IMR-90 (cell line): ENCODE measurements at regions not wholly inside any gene's neighbourhood (a gene's known extent, or its start where the extent isn't known, plus 50 kb on each side); places are given as distances from the start of the nearest gene placed in this dataset.

Experiments used
- ATAC-seq: fragments of 200-7000 bp; cut with Tn5 transposase; 2 replicates; pipeline ENCODE4 v1.9.1; 2020; ENCODE audit warnings: low read depth, mild to moderate bottlenecking, moderate library complexity
- BruUV-seq: library from RNA; stranded (reverse); fragments of 400-500 nt; replicated peaks from 2 replicates; lab custom pipeline; 2021; lab: Mats Ljungman, UMichigan
- CTCF ChIA-PET: fragments of 300-600 bp; formaldehyde crosslinking; extraction: SDS; loops from one replicate; lab custom pipeline; 2021; ENCODE audit warnings: antibody characterized with exemption; lab: Yijun Ruan, JAX
- POLR2A ChIA-PET: fragments of 300-600 bp; sonication (Branson Sonifier 250); formaldehyde crosslinking; loops from one replicate; lab custom pipeline; 2022; ENCODE audit warnings: antibody characterized with exemption; ENCODE audit not compliant: unreplicated experiment; lab: Charles Lee
- DNase-seq: peaks from one replicate; pipeline ENCODE4 v3.0.0; 2013
- H2AFZ ChIP-seq: replicated peaks from 2 replicates; pipeline ENCODE3; 2013; ENCODE audit warnings: low read length, mild to moderate bottlenecking; ENCODE audit not compliant: poor library complexity
- H2AK5ac ChIP-seq: 2 replicates; pipeline ENCODE4 v1.6.1; 2013; ENCODE audit warnings: low read depth, low read length, inconsistent platforms
- H2AK9ac ChIP-seq: replicated peaks from 2 replicates; pipeline ENCODE3; 2013; ENCODE audit warnings: mild to moderate bottlenecking, low read depth, low read length, moderate library complexity; ENCODE audit not compliant: poor library complexity
- H2BK120ac ChIP-seq: 2 replicates; pipeline ENCODE4 v1.6.1; 2013; ENCODE audit warnings: low read depth, low read length, inconsistent platforms
- H2BK15ac ChIP-seq: 3 replicates; pipeline ENCODE4 v1.6.1; 2013; ENCODE audit warnings: low read depth, low read length, inconsistent platforms
- H2BK20ac ChIP-seq: 2 replicates; pipeline ENCODE4 v1.6.1; 2013; ENCODE audit warnings: low read depth, mild to moderate bottlenecking, inconsistent platforms, low read length, moderate library complexity
- H2BK5ac ChIP-seq: 2 replicates; pipeline ENCODE4 v1.6.1; 2013; ENCODE audit warnings: mild to moderate bottlenecking, low read depth, low read length, inconsistent platforms; ENCODE audit not compliant: poor library complexity, severe bottlenecking
- H3K14ac ChIP-seq: replicated peaks from 2 replicates; pipeline ENCODE4 v1.6.1; 2013; ENCODE audit warnings: low read depth, low read length, inconsistent platforms
- H3K18ac ChIP-seq: 2 replicates; pipeline ENCODE4 v1.6.1; 2013; ENCODE audit warnings: low read depth, low read length, control low read depth
- H3K23ac ChIP-seq: 2 replicates; pipeline ENCODE4 v1.6.1; 2013; ENCODE audit warnings: low read depth, low read length, inconsistent platforms
- H3K27ac ChIP-seq: 2 replicates; pipeline ENCODE4 v1.5.1; 2013; ENCODE audit warnings: mild to moderate bottlenecking, control low read depth, low read length; ENCODE audit not compliant: insufficient read depth
- H3K27me3 ChIP-seq: 2 replicates; pipeline ENCODE4 v1.6.1; 2013; ENCODE audit warnings: low read length; ENCODE audit not compliant: control insufficient read depth, insufficient read depth
- H3K36me3 ChIP-seq: 2 replicates; pipeline ENCODE4 v1.6.1; 2013; ENCODE audit warnings: low read length, mixed read lengths; ENCODE audit not compliant: control insufficient read depth, insufficient read depth
- H3K4ac ChIP-seq: 2 replicates; pipeline ENCODE4 v1.6.1; 2013; ENCODE audit warnings: low read depth, low read length, inconsistent platforms
- H3K4me1 ChIP-seq: 2 replicates; pipeline ENCODE4 v1.6.1; 2013; ENCODE audit warnings: low read length, mixed read lengths; ENCODE audit not compliant: control insufficient read depth, insufficient read depth
- H3K4me2 ChIP-seq: 2 replicates; pipeline ENCODE4 v1.6.1; 2013; ENCODE audit warnings: low read depth, mild to moderate bottlenecking, control low read depth, low read length, moderate library complexity
- H3K4me3 ChIP-seq: 2 replicates; pipeline ENCODE4 v1.5.1; 2013; ENCODE audit warnings: low read depth, mild to moderate bottlenecking, control low read depth, low read length, moderate library complexity; ENCODE audit not compliant: insufficient read depth
- H3K56ac ChIP-seq: 2 replicates; pipeline ENCODE4 v1.6.1; 2013; ENCODE audit warnings: low read length, inconsistent platforms; ENCODE audit not compliant: insufficient read depth; ENCODE audit errors: extremely low read depth
- H3K79me1 ChIP-seq, 2 experiments: 2 replicates each; pipeline ENCODE4 v1.6.1; 2013; ENCODE audit warnings: low read length in 2 of 2, inconsistent platforms in 1 of 2, low read depth in 1 of 2
- H3K9ac ChIP-seq: 2 replicates; pipeline ENCODE4 v1.6.1; 2013; ENCODE audit warnings: low read depth, low read length, control low read depth
- H3K9me1 ChIP-seq: 2 replicates; pipeline ENCODE4 v1.6.1; 2013; ENCODE audit warnings: low read length, inconsistent platforms; ENCODE audit not compliant: insufficient read depth
- H3K9me3 ChIP-seq: 2 replicates; pipeline ENCODE4 v1.6.1; 2013; ENCODE audit warnings: low read length; ENCODE audit not compliant: control insufficient read depth, insufficient read depth
- H4K20me1 ChIP-seq: 2 replicates; pipeline ENCODE4 v1.6.1; 2013; ENCODE audit warnings: low read length, inconsistent platforms; ENCODE audit not compliant: insufficient read depth
- H4K5ac ChIP-seq: 2 replicates; pipeline ENCODE4 v1.6.1; 2013; ENCODE audit warnings: mild to moderate bottlenecking, low read depth, low read length, control low read depth
- H4K8ac ChIP-seq, 2 experiments: 2 replicates each; pipeline ENCODE4 v1.6.1; 2013; ENCODE audit warnings: low read depth in 2 of 2, low read length in 2 of 2, control low read depth in 1 of 2, inconsistent platforms in 1 of 2
- H4K91ac ChIP-seq: 2 replicates; pipeline ENCODE4 v1.6.1; 2013; ENCODE audit warnings: low read depth, low read length, inconsistent platforms; ENCODE audit not compliant: insufficient read depth
- BHLHE40 ChIP-seq: fragments of 150-350 bp; IDR thresholded peaks from 2 replicates; pipeline ENCODE4 v1.6.1; 2016; ENCODE audit warnings: mild to moderate bottlenecking, low read depth, low read length
- CEBPB ChIP-seq: IDR thresholded peaks from 2 replicates; pipeline ENCODE4 v1.6.1; 2012; ENCODE audit warnings: low read depth, low read length, improper control_type of control experiment
- CHD1 ChIP-seq: IDR thresholded peaks from 2 replicates; pipeline ENCODE4 v1.6.1; 2012; ENCODE audit warnings: low read depth, low read length, improper control_type of control experiment
- FOS ChIP-seq: fragments of 150-350 bp; IDR thresholded peaks from 2 replicates; pipeline ENCODE4 v1.6.1; 2016; ENCODE audit warnings: low read depth, low read length
- MAFK ChIP-seq: IDR thresholded peaks from 2 replicates; pipeline ENCODE4 v1.6.1; 2012; ENCODE audit warnings: low read depth, low read length, improper control_type of control experiment
- MAZ ChIP-seq: IDR thresholded peaks from 2 replicates; pipeline ENCODE4 v1.6.1; 2012; ENCODE audit warnings: low read depth, mild to moderate bottlenecking, low read length, improper control_type of control experiment, moderate library complexity, borderline replicate concordance
- MXI1 ChIP-seq: IDR thresholded peaks from 2 replicates; pipeline ENCODE4 v1.6.1; 2012; ENCODE audit warnings: low read depth, mild to moderate bottlenecking, low read length, moderate library complexity, borderline replicate concordance
- NFE2L2 ChIP-seq: fragments of 150-350 bp; IDR thresholded peaks from 2 replicates; pipeline ENCODE4 v1.6.1; 2016; ENCODE audit warnings: low read depth, mild to moderate bottlenecking, low read length
- POLR2A ChIP-seq: IDR thresholded peaks from 2 replicates; pipeline ENCODE4 v1.6.1; 2012; ENCODE audit warnings: mild to moderate bottlenecking, low read depth, low read length
- RAD21 ChIP-seq: IDR thresholded peaks from 2 replicates; pipeline ENCODE4 v1.6.1; 2012; ENCODE audit warnings: low read length, improper control_type of control experiment
- RCOR1 ChIP-seq: IDR thresholded peaks from 2 replicates; pipeline ENCODE4 v1.6.1; 2012; ENCODE audit warnings: mild to moderate bottlenecking, low read length, improper control_type of control experiment; ENCODE audit not compliant: insufficient replicate concordance
- WGBS, 2 experiments: methylation state at CpG; one replicate each; pipeline versions ENCODE4 v1.1.5 to v1.1.7; 2013; ENCODE audit warnings: missing lambda C conversion rate in 2 of 2; ENCODE audit not compliant: insufficient read length in 1 of 2; ENCODE audit errors: extremely low coverage in 2 of 2; 5-methylcytosine and 5-hydroxymethylcytosine counted together
- dilution Hi-C: fragments of 300-500 bp; cut with HindIII; formaldehyde crosslinking; loops from one replicate; pipeline ENCODE4 v1.14.3; 2018; ENCODE audit warnings: low sequenced_read_pairs; ENCODE audit not compliant: unreplicated experiment
- in situ Hi-C: fragments of 300-500 bp; cut with MboI; formaldehyde crosslinking; loops from 3 replicates; pipeline ENCODE4 v1.14.3; 2019; ENCODE audit warnings: low sequenced_read_pairs, inconsistent platforms, mixed read lengths
- intact Hi-C: fragments of 100-400 bp; cut with micrococcal nuclease; formaldehyde crosslinking; loops from 2 replicates; pipeline ENCODE4 v1.10.0; 2022
- TF ChIP-seq, protein P1 (sequence below): fragments of 150-350 bp; IDR thresholded peaks from 2 replicates; pipeline ENCODE4 v1.6.1; 2016; ENCODE audit warnings: low read depth, mild to moderate bottlenecking, low read length, moderate library complexity, borderline replicate concordance
- TF ChIP-seq, protein P2 (sequence below): conservative IDR thresholded peaks from 2 replicates; pipeline ENCODE4 v1.5.1; 2012; ENCODE audit warnings: mild to moderate bottlenecking, low read depth, low read length, improper control_type of control experiment

DNA sequence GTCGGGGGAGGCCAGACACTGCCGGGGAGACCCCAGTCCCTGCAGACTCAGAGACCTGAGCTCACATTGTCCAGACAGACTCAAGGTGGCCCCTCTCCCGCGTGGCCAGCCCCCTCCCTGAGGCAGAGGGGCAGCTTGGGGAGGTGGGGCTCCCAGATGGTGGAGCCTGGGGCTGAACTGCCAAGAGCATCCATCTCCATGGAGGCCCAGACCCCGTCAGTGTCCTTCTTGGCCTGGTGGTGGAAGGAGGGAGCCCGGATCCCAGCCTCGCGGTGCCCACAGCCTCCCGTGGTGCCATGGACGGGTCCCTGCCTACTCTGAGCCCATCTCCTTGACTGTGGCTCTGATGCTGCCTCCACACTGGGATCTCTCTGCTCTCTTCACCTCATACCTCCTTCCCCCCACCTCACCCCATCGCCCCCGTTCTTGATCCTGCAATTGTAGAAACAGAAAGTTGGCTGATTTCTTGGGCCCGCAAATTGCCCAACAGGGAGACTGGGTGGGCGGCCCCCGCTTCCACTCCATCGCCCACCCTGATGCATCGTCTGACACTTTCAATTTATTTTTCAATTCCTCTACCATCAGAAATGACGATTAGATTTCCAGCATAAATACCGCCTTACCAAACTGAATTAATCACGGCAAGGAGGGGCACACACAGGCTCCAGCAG, 348.9 kb downstream of the MATN1 start:
- ATAC-seq, result no peak
- Histone ChIP-seq H2BK20ac (no peak overlapping the region), H2BK15ac (no peak overlapping the region), H2BK5ac (no peak overlapping the region), H2BK120ac (no peak overlapping the region), H3K4me2 (no peak overlapping the region), H3K79me1 (no peaks in the 10 kb centered on the region), H3K4ac (no peak overlapping the region), H3K9ac (no peak overlapping the region), H3K27me3 (no peaks in the 10 kb centered on the region; the same call in 1 of the 2 replicates), H2AK5ac (no peak overlapping the region), H3K56ac (no peak overlapping the region), H3K36me3 (no peaks in the 10 kb centered on the region), H4K8ac (no peak overlapping the region), H2AFZ (no peak overlapping the region), H3K18ac (no peak overlapping the region), H3K4me3 (no peak overlapping the region), H3K4me1 (no peaks in the 10 kb centered on the region), H4K5ac (no peak overlapping the region), H3K9me3 (no peaks in the 10 kb centered on the region), H3K27ac (no peak overlapping the region), H3K23ac (no peak overlapping the region), H4K91ac (no peak overlapping the region), H3K9me1 (no peaks in the 10 kb centered on the region), H3K14ac (no peak overlapping the region), H4K20me1 (no peaks in the 10 kb centered on the region), H2AK9ac (no peak overlapping the region)
- TF ChIP-seq, protein P1, sequence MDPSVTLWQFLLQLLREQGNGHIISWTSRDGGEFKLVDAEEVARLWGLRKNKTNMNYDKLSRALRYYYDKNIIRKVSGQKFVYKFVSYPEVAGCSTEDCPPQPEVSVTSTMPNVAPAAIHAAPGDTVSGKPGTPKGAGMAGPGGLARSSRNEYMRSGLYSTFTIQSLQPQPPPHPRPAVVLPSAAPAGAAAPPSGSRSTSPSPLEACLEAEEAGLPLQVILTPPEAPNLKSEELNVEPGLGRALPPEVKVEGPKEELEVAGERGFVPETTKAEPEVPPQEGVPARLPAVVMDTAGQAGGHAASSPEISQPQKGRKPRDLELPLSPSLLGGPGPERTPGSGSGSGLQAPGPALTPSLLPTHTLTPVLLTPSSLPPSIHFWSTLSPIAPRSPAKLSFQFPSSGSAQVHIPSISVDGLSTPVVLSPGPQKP, result no peak
- TF ChIP-seq POLR2A (no peak), RAD21 (no peak), NFE2L2 (no peak), RCOR1 (no peak), FOS (no peak), CHD1 (no peak), MAZ (no peak), BHLHE40 (no peak), MAFK (no peak), MXI1 (no peak), CEBPB (no peak)
- TF ChIP-seq, protein P2, sequence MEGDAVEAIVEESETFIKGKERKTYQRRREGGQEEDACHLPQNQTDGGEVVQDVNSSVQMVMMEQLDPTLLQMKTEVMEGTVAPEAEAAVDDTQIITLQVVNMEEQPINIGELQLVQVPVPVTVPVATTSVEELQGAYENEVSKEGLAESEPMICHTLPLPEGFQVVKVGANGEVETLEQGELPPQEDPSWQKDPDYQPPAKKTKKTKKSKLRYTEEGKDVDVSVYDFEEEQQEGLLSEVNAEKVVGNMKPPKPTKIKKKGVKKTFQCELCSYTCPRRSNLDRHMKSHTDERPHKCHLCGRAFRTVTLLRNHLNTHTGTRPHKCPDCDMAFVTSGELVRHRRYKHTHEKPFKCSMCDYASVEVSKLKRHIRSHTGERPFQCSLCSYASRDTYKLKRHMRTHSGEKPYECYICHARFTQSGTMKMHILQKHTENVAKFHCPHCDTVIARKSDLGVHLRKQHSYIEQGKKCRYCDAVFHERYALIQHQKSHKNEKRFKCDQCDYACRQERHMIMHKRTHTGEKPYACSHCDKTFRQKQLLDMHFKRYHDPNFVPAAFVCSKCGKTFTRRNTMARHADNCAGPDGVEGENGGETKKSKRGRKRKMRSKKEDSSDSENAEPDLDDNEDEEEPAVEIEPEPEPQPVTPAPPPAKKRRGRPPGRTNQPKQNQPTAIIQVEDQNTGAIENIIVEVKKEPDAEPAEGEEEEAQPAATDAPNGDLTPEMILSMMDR, result no peak
- in situ Hi-C loops (no loop called here), intact Hi-C loops (loop anchor here (10.0 kb wide), 1 partner anchor 460 kb away; no protein-coding TSS in a partner anchor), dilution Hi-C loops (no loop called here)
- ChIA-PET CTCF (no interaction called here), POLR2A (no interaction called here)
- DNase-seq, result no peak
- 60% methylated on average over 1 of the region's 20 CpGs; no CpG with 5 or more reads in 1 of the 2 experiments for WGBS, 2 experiments
- BruUV-seq, result no TSS peak
